ENCODE measurements at regions not wholly inside any gene's neighbourhood (a gene's known extent, or its start where the extent isn't known, plus 50 kb on each side); places are given as distances from the start of the nearest gene placed in this dataset.

- H3K36me3 ChIP-seq, result no peaks in the 10 kb centered on the region
- no peak for TF ChIP-seq POLR2A (IDR thresholded peaks at IDR 0.05)
- no peak for TF ChIP-seq CTCF (IDR thresholded peaks at IDR 0.05)
- TF ChIP-seq POLR2AphosphoS5 (IDR thresholded peaks at IDR 0.05), result no peak
- no peak for TF ChIP-seq EP300 (IDR thresholded peaks at IDR 0.05)
Observed at GRCh38 chr12:126895951-126896913, 1370.7 kb upstream of the TMEM132C start.

GRCh38 chr12:126897102-126897501, 1369.9 kb upstream of the TMEM132C start:
- peaks cover 0 to 15% (median 0%) of the 10 kb centered on the region in 3 donors for H3K27me3 ChIP-seq
- intact Hi-C loops (cut with DNase I; ENCODE audit: low total_unique reads), result no loop called here
- H3K9me3 ChIP-seq, result no peaks in the 10 kb centered on the region
- DNase-seq, result no peak
- WGBS, 5 donors, result 0 to 42% (median 33%) methylated on average over 1 of the region's 1 CpG
- H3K4me3 ChIP-seq, result no peak overlapping the region
- no peaks in the 10 kb centered on the region for H3K4me1 ChIP-seq
- TF ChIP-seq POLR2A (IDR thresholded peaks at IDR 0.05) (no peak), CTCF (IDR thresholded peaks at IDR 0.05) (no peak), POLR2AphosphoS5 (IDR thresholded peaks at IDR 0.05) (no peak), EP300 (IDR thresholded peaks at IDR 0.05) (no peak)
- no peaks in the 10 kb centered on the region for H3K36me3 ChIP-seq
- H3K27ac ChIP-seq, result no peak overlapping the region

More at GRCh38 chr12:126895951-126896913, 1370.7 kb upstream of the TMEM132C start:
- 61 to 71% (median 64%) methylated on average over 4 of the region's 4 CpGs for WGBS, 5 donors
- Histone ChIP-seq H3K4me1 (no peaks in the 10 kb centered on the region), H3K27me3 (peaks cover 0 to 15% (median 0%) of the 10 kb centered on the region in 3 donors), H3K27ac (no peak overlapping the region), H3K4me3 (no peak overlapping the region), H3K9me3 (peaks cover 0 to 7% (median 3%) of the 10 kb centered on the region in 4 donors)
- intact Hi-C loops (cut with DNase I; ENCODE audit: low total_unique reads), result no loop called here
- no peak for DNase-seq

GRCh38 chr12:126897778-126898177, 1369.2 kb upstream of the TMEM132C start:
- WGBS, 5 donors, result 79 to 92% (median 86%) methylated on average over 5 of the region's 5 CpGs
- H3K27ac ChIP-seq, result no peak overlapping the region
- TF ChIP-seq CTCF (IDR thresholded peaks at IDR 0.05), result no peak
- TF ChIP-seq EP300 (IDR thresholded peaks at IDR 0.05), result no peak
- TF ChIP-seq POLR2AphosphoS5 (IDR thresholded peaks at IDR 0.05), result no peak
- no peak for TF ChIP-seq POLR2A (IDR thresholded peaks at IDR 0.05)
- H3K36me3 ChIP-seq, result no peaks in the 10 kb centered on the region
- intact Hi-C loops (cut with DNase I; ENCODE audit: low total_unique reads), result no loop called here
- H3K4me3 ChIP-seq, result no peak overlapping the region
- H3K27me3 ChIP-seq, result peaks cover 0 to 15% (median 0%) of the 10 kb centered on the region in 3 donors
- no peak for DNase-seq
- H3K4me1 ChIP-seq, result no peaks in the 10 kb centered on the region
- H3K9me3 ChIP-seq, result no peaks in the 10 kb centered on the region

- intact Hi-C loops (cut with DNase I; ENCODE audit: low total_unique reads), result no loop called here
- Histone ChIP-seq H3K4me3 (no peak overlapping the region), H3K36me3 (no peaks in the 10 kb centered on the region), H3K4me1 (no peaks in the 10 kb centered on the region), H3K9me3 (no peaks in the 10 kb centered on the region), H3K27ac (no peak overlapping the region), H3K27me3 (peaks cover 0 to 21% (median 0%) of the 10 kb centered on the region in 3 donors)
- TF ChIP-seq CTCF (IDR thresholded peaks at IDR 0.05) (no peak), POLR2A (IDR thresholded peaks at IDR 0.05) (no peak), EP300 (IDR thresholded peaks at IDR 0.05) (no peak)
- DNase-seq, result no peak
- WGBS, 5 donors, result 59 to 82% (median 80%) methylated on average over 4 of the region's 4 CpGs
Observed at GRCh38 chr12:126898562-126898961, 1368.4 kb upstream of the TMEM132C start.

Data from stomach (tissue), 8 donors.